GM23248 (cell line): ENCODE measurements at regions not wholly inside any gene's neighbourhood (a gene's known extent, or its start where the extent isn't known, plus 50 kb on each side); places are given as distances from the start of the nearest gene placed in this dataset.

Experiments used
- EZH2 ChIP-seq: fragments of 200-600 bp; sonication (generic); IDR thresholded peaks from 2 replicates; pipeline ENCODE4 v1.6.1; 2018; ENCODE audit warnings: antibody characterized with exemption, mild to moderate bottlenecking; ENCODE audit not compliant: insufficient read depth, poor library complexity, severe bottlenecking
- EZH2phosphoT487 ChIP-seq: fragments of 200-600 bp; sonication (generic); IDR thresholded peaks from 2 replicates; pipeline ENCODE4 v1.6.1; 2018; ENCODE audit warnings: antibody characterized with exemption, moderate library complexity, mild to moderate bottlenecking, low read depth; ENCODE audit not compliant: insufficient read depth

DNA sequence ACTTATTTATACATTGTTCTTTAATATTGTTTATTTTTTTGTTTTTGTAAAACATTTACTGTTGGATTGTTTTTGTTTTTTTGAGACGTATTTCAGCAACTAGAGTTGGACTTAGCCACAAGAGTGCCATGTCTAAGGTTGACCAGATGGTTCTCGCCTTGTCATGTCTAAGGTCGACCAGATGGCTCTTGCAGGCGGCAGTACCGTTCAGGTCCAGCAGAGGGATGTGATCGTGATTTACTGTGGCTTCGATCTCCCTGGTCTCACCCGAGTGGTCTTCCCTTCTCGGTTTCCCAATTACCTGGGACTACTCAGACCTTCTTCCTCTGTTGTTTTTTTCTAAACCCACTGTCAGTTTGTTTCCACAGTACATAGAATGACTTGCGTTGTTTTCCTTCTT is 1438.6 kb downstream of the UQCRFS1 start:
- TF ChIP-seq EZH2phosphoT487 (no peak), EZH2 (no peak)
